ENCODE measurements at regions not wholly inside any gene's neighbourhood (a gene's known extent, or its start where the extent isn't known, plus 50 kb on each side); places are given as distances from the start of the nearest gene placed in this dataset.

GRCh38 chr3:193816028-193816395 lies 223.0 kb downstream of the OPA1 start:
- Histone ChIP-seq H3K4me3 (no peak overlapping the region), H3K36me3 (replicated peaks in 1 of 2) (no peaks in the 10 kb centered on the region), H3K4me1 (replicated peaks in 1 of 2) (no peaks in the 10 kb centered on the region), H3K27ac (no peak overlapping the region), H3K9me3 (replicated peaks in 1 of 3) (no peaks in the 10 kb centered on the region), H3K27me3 (peaks cover 5% of the 10 kb centered on the region)
- DNase-seq, result no peak
- 88 to 96% (median 95%) methylated on average over 10 of the region's 10 CpGs for WGBS, 4 donors
- TF ChIP-seq CTCF (IDR thresholded peaks at IDR 0.05) (no peak), POLR2A (IDR thresholded peaks at IDR 0.05) (no peak)
- intact Hi-C loops (cut with DNase I), result no loop called here

- DNase-seq, result peak in 5 of 7 donors; percentile 33 to 72 (median 39)
- TF ChIP-seq POLR2A (IDR thresholded peaks at IDR 0.05), result no peak
- TF ChIP-seq CTCF (IDR thresholded peaks at IDR 0.05), result no peak
- no peak overlapping the region for H3K4me3 ChIP-seq
- H3K36me3 ChIP-seq (replicated peaks in 1 of 2), result no peaks in the 10 kb centered on the region
- intact Hi-C loops (cut with DNase I), result no loop called here
- H3K27ac ChIP-seq, result peak overlapping the region in 1 of 5 donors; percentile 66
- no peaks in the 10 kb centered on the region for H3K4me1 ChIP-seq (replicated peaks in 1 of 2)
- H3K27me3 ChIP-seq, result peaks cover 5% of the 10 kb centered on the region
- H3K9me3 ChIP-seq (replicated peaks in 1 of 3), result no peaks in the 10 kb centered on the region
- WGBS, 4 donors, result 57 to 71% (median 62%) methylated on average over 9 to 14 of the region's 14 CpGs
Measured at GRCh38 chr3:193816656-193817311, 223.8 kb downstream of the OPA1 start.

GRCh38 chr3:193819117-193820010 lies 226.4 kb downstream of the OPA1 start:
- TF ChIP-seq CTCF (IDR thresholded peaks at IDR 0.05), result no peak
- no peak for TF ChIP-seq POLR2A (IDR thresholded peaks at IDR 0.05)
- intact Hi-C loops (cut with DNase I), result no loop called here
- Histone ChIP-seq H3K36me3 (replicated peaks in 1 of 2) (no peaks in the 10 kb centered on the region), H3K4me3 (no peak overlapping the region), H3K27ac (no peak overlapping the region), H3K9me3 (replicated peaks in 1 of 3) (no peaks in the 10 kb centered on the region), H3K27me3 (peaks cover 5% of the 10 kb centered on the region), H3K4me1 (replicated peaks in 1 of 2) (no peaks in the 10 kb centered on the region)
- DNase-seq, result peak in 1 of 7 donors; percentile 18
- WGBS, 4 donors, result 85 to 90% (median 89%) methylated on average over 16 of the region's 16 CpGs

GRCh38 chr3:193821151-193821668 lies 228.2 kb downstream of the OPA1 start:
- no peak for DNase-seq
- Histone ChIP-seq H3K36me3 (replicated peaks in 1 of 2) (no peaks in the 10 kb centered on the region), H3K9me3 (replicated peaks in 1 of 3) (no peaks in the 10 kb centered on the region), H3K4me1 (replicated peaks in 1 of 2) (peaks cover 2 to 3% of the 10 kb centered on the region in 2 donors), H3K27ac (no peak overlapping the region), H3K27me3 (peaks cover 5% of the 10 kb centered on the region), H3K4me3 (no peak overlapping the region)
- WGBS, 4 donors, result 71 to 80% (median 75%) methylated on average over 2 of the region's 2 CpGs
- TF ChIP-seq POLR2A (IDR thresholded peaks at IDR 0.05) (no peak), CTCF (IDR thresholded peaks at IDR 0.05) (no peak)
- intact Hi-C loops (cut with DNase I), result no loop called here

All from adrenal gland (tissue), 9 donors.